ENCODE measurements at regions not wholly inside any gene's neighbourhood (a gene's known extent, or its start where the extent isn't known, plus 50 kb on each side); places are given as distances from the start of the nearest gene placed in this dataset.

DNA sequence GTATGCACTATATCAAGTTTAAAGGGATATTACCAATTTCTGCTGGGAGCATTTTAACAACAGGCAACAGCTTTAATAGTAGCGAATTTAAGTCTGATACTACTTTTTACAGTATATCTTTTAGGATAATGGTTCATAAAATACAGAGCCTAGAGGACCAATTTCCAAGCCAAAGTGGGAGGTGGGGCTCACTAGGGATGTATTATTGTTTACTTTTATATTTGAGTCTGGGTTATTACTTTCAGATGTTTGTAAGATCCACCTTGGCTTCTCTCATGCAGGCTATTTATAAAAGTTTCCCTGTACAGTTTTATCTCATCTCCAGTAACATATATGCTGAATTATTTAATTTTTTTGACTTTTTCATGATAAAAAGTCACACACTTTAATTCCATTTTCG lies 242.0 kb downstream of the CMPK2 start:
- TF ChIP-seq, protein P1, sequence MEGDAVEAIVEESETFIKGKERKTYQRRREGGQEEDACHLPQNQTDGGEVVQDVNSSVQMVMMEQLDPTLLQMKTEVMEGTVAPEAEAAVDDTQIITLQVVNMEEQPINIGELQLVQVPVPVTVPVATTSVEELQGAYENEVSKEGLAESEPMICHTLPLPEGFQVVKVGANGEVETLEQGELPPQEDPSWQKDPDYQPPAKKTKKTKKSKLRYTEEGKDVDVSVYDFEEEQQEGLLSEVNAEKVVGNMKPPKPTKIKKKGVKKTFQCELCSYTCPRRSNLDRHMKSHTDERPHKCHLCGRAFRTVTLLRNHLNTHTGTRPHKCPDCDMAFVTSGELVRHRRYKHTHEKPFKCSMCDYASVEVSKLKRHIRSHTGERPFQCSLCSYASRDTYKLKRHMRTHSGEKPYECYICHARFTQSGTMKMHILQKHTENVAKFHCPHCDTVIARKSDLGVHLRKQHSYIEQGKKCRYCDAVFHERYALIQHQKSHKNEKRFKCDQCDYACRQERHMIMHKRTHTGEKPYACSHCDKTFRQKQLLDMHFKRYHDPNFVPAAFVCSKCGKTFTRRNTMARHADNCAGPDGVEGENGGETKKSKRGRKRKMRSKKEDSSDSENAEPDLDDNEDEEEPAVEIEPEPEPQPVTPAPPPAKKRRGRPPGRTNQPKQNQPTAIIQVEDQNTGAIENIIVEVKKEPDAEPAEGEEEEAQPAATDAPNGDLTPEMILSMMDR (conservative IDR thresholded peaks at IDR 0.05 in 1 of 2, IDR thresholded peaks at IDR 0.05 in 1 of 2; ENCODE audit: extremely low read depth in 1 of 2, insufficient read depth in 1 of 2, low read depth in 1 of 2, low read length in 2 of 2): no peak
- TF ChIP-seq EZH2 (IDR thresholded peaks at IDR 0.05; ENCODE audit: borderline replicate concordance, low read length): no peak
